A549 (cell line): ENCODE measurements at regions not wholly inside any gene's neighbourhood (a gene's known extent, or its start where the extent isn't known, plus 50 kb on each side); places are given as distances from the start of the nearest gene placed in this dataset.

Experiments used
- ATAC-seq, 2 experiments: fragments of 200-7000 bp in 1 of 2; fragments of >200 bp in 1 of 2; cut with Nextera tagmentation in 1 of 2; cut with Tn5 transposase in 1 of 2; 3 replicates each; pipeline versions ENCODE4 v1.8.0 to v1.9.1; 2018 to 2020; ENCODE audit warnings: mild to moderate bottlenecking in 1 of 2, moderate library complexity in 1 of 2
- CTCF ChIA-PET: fragments of 300-600 bp; sonication (Branson Sonifier 250); formaldehyde crosslinking; extraction: SDS; loops from one replicate; lab custom pipeline; 2021; ENCODE audit warnings: antibody characterized with exemption, inconsistent platforms; lab: Yijun Ruan, JAX
- POLR2A ChIA-PET: fragments of 350-600 bp; formaldehyde crosslinking; extraction: SDS; loops from one replicate; lab custom pipeline; 2021; ENCODE audit warnings: antibody characterized with exemption, inconsistent platforms; lab: Yijun Ruan, JAX
- DNase-seq, 2 experiments: peaks; one replicate each; pipeline versions ENCODE4 v3.0.0 to v3.0.0-alpha.2; 2011 to 2016; ENCODE audit warnings: low read depth in 1 of 2, low spot score in 1 of 2
- FAIRE-seq: peaks from 2 replicates; lab custom pipeline; 2011; peaks lifted over from hg19 to GRCh38; lab: Jason Lieb, UNC
- H3K27ac ChIP-seq, 2 experiments: fragments of >200 bp; sonication (Bioruptor Twin); formaldehyde crosslinking; 3 replicates each; pipeline ENCODE4 v1.5.1; 2016 to 2017
- H3K4me1 ChIP-seq: fragments of >200 bp; sonication (Bioruptor Twin); formaldehyde crosslinking; 3 replicates; pipeline ENCODE4 v1.6.1; 2016
- H3K4me2 ChIP-seq: fragments of >200 bp; sonication (Bioruptor Twin); formaldehyde crosslinking; 3 replicates; pipeline ENCODE4 v1.6.1; 2016
- H3K4me3 ChIP-seq: fragments of >200 bp; sonication (Bioruptor Twin); formaldehyde crosslinking; 3 replicates; pipeline ENCODE4 v1.5.1; 2016
- H3K9me3 ChIP-seq: fragments of >200 bp; sonication (Bioruptor Twin); formaldehyde crosslinking; 3 replicates; pipeline ENCODE4 v1.6.1; 2016
- BHLHE40 ChIP-seq: IDR thresholded peaks from 2 replicates; pipeline ENCODE4 v1.6.1; 2012; ENCODE audit warnings: low read depth, low read length, inconsistent platforms
- CEBPB ChIP-seq, 2 experiments: fragments of >200 bp in 1 of 2; sonication (Bioruptor Twin) in 1 of 2; formaldehyde crosslinking in 1 of 2; IDR thresholded peaks; 2 replicates each; pipeline ENCODE4 v1.6.1; 2012 to 2016
- EHF ChIP-seq: fragments of 250-450 bp; sonication (Bioruptor Pico); IDR thresholded peaks from 2 replicates; pipeline ENCODE4 v1.5.0; 2020; ENCODE audit warnings: mild to moderate bottlenecking
- ESRRA ChIP-seq: fragments of 150-350 bp; IDR thresholded peaks from 2 replicates; pipeline ENCODE4 v1.6.1; 2014; ENCODE audit warnings: mild to moderate bottlenecking, low read length, borderline replicate concordance
- FOSB ChIP-seq: fragments of 250-450 bp; sonication (Bioruptor Pico); IDR thresholded peaks from 2 replicates; pipeline ENCODE4 v1.5.0; 2020; ENCODE audit warnings: mild to moderate bottlenecking, moderate library complexity
- HDAC2 ChIP-seq: fragments of 200-600 bp; sonication (generic); IDR thresholded peaks from 2 replicates; pipeline ENCODE4 v1.6.1; 2016
- HEYL ChIP-seq: fragments of 250-450 bp; sonication (Bioruptor Pico); IDR thresholded peaks from 2 replicates; pipeline ENCODE4 v1.8.0; 2021; ENCODE audit warnings: mild to moderate bottlenecking, moderate library complexity
- HMGXB4 ChIP-seq: fragments of 250-450 bp; sonication (Bioruptor Pico); IDR thresholded peaks from 2 replicates; pipeline ENCODE4 v1.5.0; 2021; ENCODE audit warnings: mild to moderate bottlenecking, moderate library complexity, borderline replicate concordance
- HOXA7 ChIP-seq: fragments of 250-450 bp; sonication (Bioruptor Pico); IDR thresholded peaks from 2 replicates; pipeline ENCODE4 v1.5.0; 2020; ENCODE audit warnings: mild to moderate bottlenecking, moderate library complexity
- HOXB5 ChIP-seq: fragments of 250-450 bp; sonication (Bioruptor Pico); IDR thresholded peaks from 2 replicates; pipeline ENCODE4 v1.5.0; 2020; ENCODE audit warnings: mild to moderate bottlenecking, moderate library complexity
- NFE2L2 ChIP-seq: fragments of 150-350 bp; conservative IDR thresholded peaks from 2 replicates; pipeline ENCODE4 v1.6.1; 2014; ENCODE audit warnings: low read length
- POLR2A ChIP-seq: IDR thresholded peaks from 2 replicates; pipeline ENCODE4 v1.6.1; 2012; ENCODE audit warnings: mild to moderate bottlenecking, low read length
- POLR2AphosphoS2 ChIP-seq: conservative IDR thresholded peaks from 2 replicates; pipeline ENCODE4 v1.6.1; 2012; ENCODE audit warnings: low read length, improper control_type of control experiment, inconsistent platforms
- RARB ChIP-seq: fragments of 250-450 bp; sonication (Bioruptor Pico); IDR thresholded peaks from 2 replicates; pipeline ENCODE4 v1.8.0; 2021; ENCODE audit warnings: mild to moderate bottlenecking, moderate library complexity
- RCOR1 ChIP-seq: fragments of 150-350 bp; IDR thresholded peaks from 2 replicates; pipeline ENCODE4 v1.6.1; 2014; ENCODE audit warnings: antibody characterized with exemption, low read length, low read depth
- SMC3 ChIP-seq: fragments of >200 bp; sonication (Bioruptor Twin); formaldehyde crosslinking; IDR thresholded peaks from 3 replicates; pipeline ENCODE4 v1.6.1; 2018; ENCODE audit warnings: inconsistent platforms
- TFCP2L1 ChIP-seq: fragments of 250-450 bp; sonication (Bioruptor Pico); IDR thresholded peaks from 2 replicates; pipeline ENCODE4 v1.5.0; 2021; ENCODE audit warnings: mild to moderate bottlenecking
- TP53 ChIP-seq: fragments of 250-450 bp; sonication (Bioruptor Pico); IDR thresholded peaks from 2 replicates; pipeline ENCODE4 v1.5.0; 2021; ENCODE audit warnings: mild to moderate bottlenecking, moderate library complexity
- ZFP36 ChIP-seq: fragments of 450-650 bp; IDR thresholded peaks from 2 replicates; pipeline ENCODE4 v1.6.1; 2014; ENCODE audit warnings: borderline replicate concordance; ENCODE audit not compliant: partially characterized antibody
- ZSCAN20 ChIP-seq: fragments of 250-450 bp; sonication (Bioruptor Pico); IDR thresholded peaks from 2 replicates; pipeline ENCODE4 v1.8.0; 2022; ENCODE audit warnings: mild to moderate bottlenecking, moderate library complexity
- WGBS: methylation state at CpG from one replicate; pipeline ENCODE4 v1.1.6; 2017; ENCODE audit errors: missing lambda C conversion rate; 5-methylcytosine and 5-hydroxymethylcytosine counted together
- TF ChIP-seq, protein P1 (sequence below): fragments of 150-350 bp; IDR thresholded peaks from 2 replicates; pipeline ENCODE4 v1.6.1; 2014; ENCODE audit warnings: low read depth, mild to moderate bottlenecking, low read length
- TF ChIP-seq, protein P2 (sequence below): IDR thresholded peaks from 2 replicates; pipeline ENCODE4 v1.6.1; 2012
- TF ChIP-seq, protein P3 (sequence below): fragments of >200 bp; sonication (Bioruptor Twin); formaldehyde crosslinking; IDR thresholded peaks from 3 replicates; pipeline ENCODE4 v1.5.1; 2016

GRCh38 chr4:123952530-123953274, 556.1 kb downstream of the SPRY1 start:
- H3K4me1 ChIP-seq = no peaks in the 10 kb centered on the region
- no peak overlapping the region for H3K27ac ChIP-seq
- FAIRE-seq (no peak), ATAC-seq (no peak), DNase-seq (no peak)
- ChIA-PET CTCF (no interaction called here), POLR2A (no interaction called here)
- TF ChIP-seq HMGXB4 (CRISPR knock-in tag) (no peak), BHLHE40 (no peak), CEBPB (IDR thresholded peaks at IDR 0.05) (no peak), ESRRA (no peak), POLR2AphosphoS2 (no peak), POLR2A (no peak), SMC3 (no peak)
- no peaks in the 10 kb centered on the region for H3K9me3 ChIP-seq
- H3K4me2 ChIP-seq = no peak overlapping the region
- no peak overlapping the region for H3K4me3 ChIP-seq
- 45% methylated on average over 3 of the region's 3 CpGs for WGBS

DNA sequence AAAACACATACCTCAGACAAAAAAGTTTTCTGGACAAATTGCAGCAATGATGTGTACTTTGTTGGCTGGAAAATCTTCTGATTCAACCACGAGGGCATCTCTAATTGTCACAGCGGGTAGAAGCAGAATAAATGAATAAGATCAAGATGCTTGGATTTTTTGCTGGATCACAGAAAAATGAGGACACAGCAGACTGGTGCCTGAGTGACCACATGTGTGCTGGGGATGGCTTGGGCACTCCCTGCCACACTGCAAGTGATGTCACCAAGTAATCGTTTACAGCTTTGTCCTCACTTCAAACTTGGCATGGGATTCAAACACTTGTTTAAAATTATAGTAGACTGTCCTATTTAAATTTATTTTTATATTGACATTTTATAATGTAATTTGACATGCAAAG, 557.0 kb downstream of the SPRY1 start:
- FAIRE-seq (no peak), DNase-seq (no peak), ATAC-seq (no peak)
- Histone ChIP-seq H3K4me1 (no peaks in the 10 kb centered on the region), H3K9me3 (no peaks in the 10 kb centered on the region), H3K27ac (no peak overlapping the region), H3K4me3 (no peak overlapping the region), H3K4me2 (no peak overlapping the region)
- 33% methylated on average over 3 of the region's 3 CpGs for WGBS
- POLR2A ChIA-PET = no interaction called here
- TF ChIP-seq TP53 (CRISPR knock-in tag) = no peak
- TF ChIP-seq FOSB (CRISPR knock-in tag) = no peak
- TF ChIP-seq HEYL (CRISPR knock-in tag) = no peak
- no peak for TF ChIP-seq POLR2AphosphoS2
- no peak for TF ChIP-seq RARB (CRISPR knock-in tag)
- no peak for TF ChIP-seq HOXA7 (CRISPR knock-in tag)
- CTCF ChIA-PET = no interaction called here

DNA sequence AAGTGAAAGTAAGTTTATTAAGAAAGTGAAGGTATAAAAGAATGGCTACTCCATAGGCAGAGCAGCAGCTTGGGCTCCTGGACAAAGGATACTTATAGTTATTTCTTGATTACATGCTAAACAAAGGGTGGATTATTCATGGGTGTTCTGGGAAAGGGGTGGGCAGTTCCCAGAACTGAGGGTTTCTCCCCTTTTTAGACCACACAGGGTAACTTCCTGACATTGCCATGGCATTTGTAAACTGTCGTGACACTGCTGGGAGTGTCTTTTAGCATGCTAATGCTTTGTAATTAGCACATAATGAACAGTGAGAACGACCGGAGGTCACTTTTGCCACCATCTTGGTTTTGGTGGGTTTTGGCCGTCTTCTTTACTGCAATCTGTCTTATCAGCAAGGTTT, 557.6 kb downstream of the SPRY1 start:
- TF ChIP-seq, protein P1, sequence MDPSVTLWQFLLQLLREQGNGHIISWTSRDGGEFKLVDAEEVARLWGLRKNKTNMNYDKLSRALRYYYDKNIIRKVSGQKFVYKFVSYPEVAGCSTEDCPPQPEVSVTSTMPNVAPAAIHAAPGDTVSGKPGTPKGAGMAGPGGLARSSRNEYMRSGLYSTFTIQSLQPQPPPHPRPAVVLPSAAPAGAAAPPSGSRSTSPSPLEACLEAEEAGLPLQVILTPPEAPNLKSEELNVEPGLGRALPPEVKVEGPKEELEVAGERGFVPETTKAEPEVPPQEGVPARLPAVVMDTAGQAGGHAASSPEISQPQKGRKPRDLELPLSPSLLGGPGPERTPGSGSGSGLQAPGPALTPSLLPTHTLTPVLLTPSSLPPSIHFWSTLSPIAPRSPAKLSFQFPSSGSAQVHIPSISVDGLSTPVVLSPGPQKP = no peak
- TF ChIP-seq HOXA7 (CRISPR knock-in tag) (no peak), EHF (no peak), ZSCAN20 (CRISPR knock-in tag) (no peak), ZFP36 (no peak), HOXB5 (CRISPR knock-in tag) (no peak), HDAC2 (no peak), TFCP2L1 (CRISPR knock-in tag) (no peak), NFE2L2 (no peak), SMC3 (no peak), RCOR1 (no peak)
- TF ChIP-seq, protein P2, sequence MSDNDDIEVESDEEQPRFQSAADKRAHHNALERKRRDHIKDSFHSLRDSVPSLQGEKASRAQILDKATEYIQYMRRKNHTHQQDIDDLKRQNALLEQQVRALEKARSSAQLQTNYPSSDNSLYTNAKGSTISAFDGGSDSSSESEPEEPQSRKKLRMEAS = no peak
- TF ChIP-seq, protein P3, sequence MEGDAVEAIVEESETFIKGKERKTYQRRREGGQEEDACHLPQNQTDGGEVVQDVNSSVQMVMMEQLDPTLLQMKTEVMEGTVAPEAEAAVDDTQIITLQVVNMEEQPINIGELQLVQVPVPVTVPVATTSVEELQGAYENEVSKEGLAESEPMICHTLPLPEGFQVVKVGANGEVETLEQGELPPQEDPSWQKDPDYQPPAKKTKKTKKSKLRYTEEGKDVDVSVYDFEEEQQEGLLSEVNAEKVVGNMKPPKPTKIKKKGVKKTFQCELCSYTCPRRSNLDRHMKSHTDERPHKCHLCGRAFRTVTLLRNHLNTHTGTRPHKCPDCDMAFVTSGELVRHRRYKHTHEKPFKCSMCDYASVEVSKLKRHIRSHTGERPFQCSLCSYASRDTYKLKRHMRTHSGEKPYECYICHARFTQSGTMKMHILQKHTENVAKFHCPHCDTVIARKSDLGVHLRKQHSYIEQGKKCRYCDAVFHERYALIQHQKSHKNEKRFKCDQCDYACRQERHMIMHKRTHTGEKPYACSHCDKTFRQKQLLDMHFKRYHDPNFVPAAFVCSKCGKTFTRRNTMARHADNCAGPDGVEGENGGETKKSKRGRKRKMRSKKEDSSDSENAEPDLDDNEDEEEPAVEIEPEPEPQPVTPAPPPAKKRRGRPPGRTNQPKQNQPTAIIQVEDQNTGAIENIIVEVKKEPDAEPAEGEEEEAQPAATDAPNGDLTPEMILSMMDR = no peak
- H3K4me3 ChIP-seq = no peak overlapping the region
- DNase-seq (no peak), ATAC-seq (no peak), FAIRE-seq (no peak)
- H3K27ac ChIP-seq = no peak overlapping the region
- H3K9me3 ChIP-seq = no peaks in the 10 kb centered on the region
- CTCF ChIA-PET = no interaction called here
- POLR2A ChIA-PET = no interaction called here
- H3K4me2 ChIP-seq = no peak overlapping the region
- WGBS = 56% methylated on average over 4 of the region's 4 CpGs
- H3K4me1 ChIP-seq = no peaks in the 10 kb centered on the region
